GDM1 (cell line): ENCODE measurements at regions not wholly inside any gene's neighbourhood (a gene's known extent, or its start where the extent isn't known, plus 50 kb on each side); places are given as distances from the start of the nearest gene placed in this dataset.

Experiments
- DNase-seq: peaks from one replicate; lab custom pipeline; 2025; lab: John Stamatoyannopoulos, UW

DNA sequence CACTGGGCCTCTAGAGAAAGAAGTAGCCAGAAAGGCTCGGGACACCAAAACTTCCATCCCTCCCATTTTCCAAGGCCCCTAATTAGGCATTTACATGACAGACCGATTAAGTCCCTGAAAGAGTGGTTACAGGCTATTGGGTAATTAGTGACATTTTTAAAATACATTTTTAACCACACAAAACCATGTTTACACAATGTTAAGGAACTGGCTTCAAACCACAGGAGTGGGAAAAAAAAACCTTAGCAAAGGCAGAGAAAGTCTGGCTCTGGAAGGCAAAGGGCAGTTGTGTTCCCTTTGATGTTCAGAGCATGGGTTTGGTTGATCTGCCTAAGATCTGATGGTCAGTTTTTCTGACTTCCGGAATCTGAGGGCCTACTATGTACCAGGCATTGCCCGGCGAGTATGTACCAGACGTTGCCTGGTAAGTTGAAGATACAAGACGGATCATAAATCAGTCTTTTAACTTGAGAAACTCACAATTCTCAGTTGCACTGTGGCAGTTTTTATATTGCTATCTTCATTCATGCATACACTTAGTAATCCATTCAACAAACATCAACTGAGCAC lies 576.5 kb downstream of the MED13L start:
- no peak for DNase-seq

DNA sequence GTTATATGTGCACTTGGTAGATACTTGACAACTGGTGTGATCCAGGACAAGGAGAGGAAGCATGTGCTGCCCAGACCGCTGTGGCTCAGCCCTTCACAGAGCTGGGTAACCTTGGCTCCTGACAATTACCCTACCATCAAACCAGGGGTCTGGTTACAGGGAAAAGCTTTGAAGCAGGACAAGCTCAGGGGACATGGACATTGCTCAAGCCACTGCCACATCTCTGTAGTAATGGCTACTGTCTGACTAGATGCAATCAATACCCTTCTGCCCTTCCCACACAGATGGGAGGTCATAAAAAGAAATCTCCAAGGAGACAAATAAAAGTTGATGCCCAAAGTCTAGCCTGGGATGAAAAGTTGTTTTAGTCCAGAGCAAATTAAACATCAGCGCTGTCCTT lies 577.4 kb downstream of the MED13L start:
- no peak for DNase-seq

DNA sequence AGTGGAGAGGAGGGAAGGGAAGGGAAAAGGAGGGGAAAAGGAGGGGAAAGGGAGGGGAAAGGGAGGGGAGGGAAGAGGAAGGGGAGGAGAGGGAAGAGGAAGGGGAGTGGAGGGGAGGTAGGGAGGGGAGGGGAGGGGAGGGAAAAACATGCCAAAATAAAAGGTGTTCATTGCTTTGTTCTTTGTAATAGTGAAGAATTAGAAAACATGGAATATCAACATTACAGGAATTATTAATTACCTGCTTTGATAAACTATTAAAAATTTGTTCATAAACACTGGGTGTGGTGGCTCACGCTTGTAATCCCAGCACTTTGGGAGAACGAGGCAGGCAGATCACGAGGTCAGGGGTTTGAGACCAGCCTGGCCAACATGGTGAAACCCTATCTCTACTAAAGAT lies 579.2 kb downstream of the MED13L start:
- no peak for DNase-seq

DNA sequence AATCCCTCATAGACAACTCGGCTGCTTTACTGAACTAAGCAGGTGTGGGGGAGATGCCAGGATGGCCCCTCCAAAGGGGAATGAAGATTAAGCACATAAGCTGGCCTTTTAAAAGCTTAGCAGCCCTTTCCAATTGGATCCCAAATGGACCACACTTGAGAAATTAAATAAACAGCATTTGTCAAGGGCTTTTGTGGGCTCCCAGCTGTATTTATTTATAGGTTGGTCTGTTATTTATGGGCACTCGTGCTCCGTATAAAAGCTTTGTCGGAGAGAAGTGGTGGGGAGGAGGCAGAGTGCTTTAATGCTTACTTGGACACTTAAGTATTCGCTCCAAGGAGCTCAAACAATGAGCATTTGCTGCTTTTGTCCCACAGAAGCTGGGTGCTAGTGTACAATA lies 580.2 kb downstream of the MED13L start:
- DNase-seq, result no peak

DNA sequence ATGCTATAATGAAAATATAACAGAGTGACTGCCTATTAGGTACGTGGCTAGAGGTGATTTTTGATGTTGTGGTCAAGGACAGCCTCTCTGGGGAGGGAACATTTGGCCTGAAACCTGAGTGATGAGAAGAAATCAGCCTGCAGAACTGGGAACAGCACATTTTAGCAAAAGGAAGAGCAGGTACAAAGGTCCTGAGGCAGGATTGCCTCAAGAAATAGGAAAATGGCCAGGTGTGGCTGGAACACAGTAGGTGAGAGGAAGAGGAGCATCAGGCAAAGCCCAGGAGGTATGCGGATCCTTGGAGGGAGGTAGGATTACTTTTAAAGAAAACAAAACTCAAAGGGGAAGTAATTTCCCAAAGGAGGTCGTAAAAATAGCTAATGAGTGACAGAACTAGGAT lies 582.9 kb downstream of the MED13L start:
- no peak for DNase-seq

DNA sequence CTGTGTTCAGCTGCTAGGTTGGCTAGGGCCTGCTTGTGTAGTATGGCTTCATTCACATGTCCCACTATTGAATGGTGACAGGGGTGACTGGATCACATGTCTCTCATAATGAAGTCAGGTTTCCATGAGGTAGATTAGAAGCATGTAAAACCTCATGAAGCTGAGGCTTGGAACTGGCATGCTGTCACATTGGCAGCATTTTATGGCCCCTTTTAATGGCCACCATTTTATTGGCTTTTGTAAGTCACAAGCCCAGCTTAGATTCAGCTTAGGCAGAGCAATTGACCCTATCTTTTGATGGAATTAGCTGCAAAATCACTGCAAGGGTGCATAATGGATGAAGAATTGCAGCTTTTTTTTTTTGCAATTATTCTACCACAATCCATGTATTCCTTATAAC lies 583.5 kb downstream of the MED13L start:
- DNase-seq, result no peak

DNA sequence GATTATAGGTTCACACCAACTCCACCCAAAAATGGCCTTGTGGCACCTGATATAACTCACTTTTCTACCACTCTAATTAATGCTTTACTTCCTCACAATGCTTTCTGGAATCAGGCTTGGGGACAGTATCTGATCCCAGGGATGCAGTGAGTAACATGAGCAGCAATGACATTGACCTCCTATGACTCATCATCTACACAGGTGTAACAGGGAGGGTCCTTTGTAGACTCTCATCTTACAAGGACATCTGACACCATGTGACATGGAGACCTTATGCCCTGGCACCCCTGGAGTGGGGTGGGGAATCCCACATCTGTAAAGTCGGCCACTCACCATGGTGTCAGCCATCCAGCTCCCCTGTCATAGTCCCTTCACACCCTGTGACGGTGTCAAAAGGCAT lies 586.4 kb downstream of the MED13L start:
- DNase-seq, result no peak

DNA sequence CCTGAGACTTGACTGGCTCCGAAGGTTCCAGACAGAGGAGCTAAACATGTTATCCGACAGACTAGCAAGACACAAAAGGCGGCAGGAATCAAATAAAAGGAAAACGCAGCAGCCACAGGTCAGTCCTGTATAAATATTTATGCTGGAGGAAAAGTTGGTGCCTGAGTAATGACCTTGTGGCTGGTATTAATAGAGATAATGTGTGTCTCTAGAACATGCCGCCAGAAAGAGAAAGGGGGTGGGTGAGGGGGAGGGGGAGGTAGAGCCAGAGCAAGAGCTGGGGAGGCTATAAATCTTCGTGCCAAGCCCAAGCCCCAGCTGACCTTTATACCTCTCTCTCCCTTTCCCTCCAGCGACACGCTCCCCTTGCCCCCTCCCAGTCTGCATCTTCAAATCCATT lies 590.4 kb downstream of the MED13L start:
- DNase-seq, result no peak

DNA sequence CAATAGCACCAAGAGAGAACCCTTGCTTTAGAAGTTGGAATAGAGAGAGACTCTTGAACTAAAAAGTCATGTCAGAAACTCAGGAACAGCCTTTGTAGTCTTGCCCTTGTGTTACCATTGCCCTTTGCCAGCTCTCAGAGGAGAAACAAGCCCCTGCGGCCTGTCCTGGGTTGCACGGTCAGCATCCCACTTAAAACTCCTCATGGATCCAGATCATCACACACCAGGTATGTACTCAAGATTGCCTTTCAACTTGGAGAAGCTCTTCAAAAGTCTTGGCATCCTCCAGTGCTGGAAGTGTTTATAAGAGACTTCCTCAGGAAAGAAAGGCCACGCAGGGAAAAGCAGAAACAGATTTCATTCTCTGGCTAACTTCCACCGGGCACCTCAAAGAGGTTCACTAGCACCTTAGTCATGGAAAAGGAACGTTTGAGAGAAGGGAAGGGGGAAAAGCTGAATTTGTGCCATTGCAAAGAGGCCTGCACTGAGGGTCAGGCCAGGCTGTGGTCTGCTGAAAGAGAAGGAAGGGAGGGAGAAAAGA lies 594.2 kb downstream of the MED13L start:
- no peak for DNase-seq

DNA sequence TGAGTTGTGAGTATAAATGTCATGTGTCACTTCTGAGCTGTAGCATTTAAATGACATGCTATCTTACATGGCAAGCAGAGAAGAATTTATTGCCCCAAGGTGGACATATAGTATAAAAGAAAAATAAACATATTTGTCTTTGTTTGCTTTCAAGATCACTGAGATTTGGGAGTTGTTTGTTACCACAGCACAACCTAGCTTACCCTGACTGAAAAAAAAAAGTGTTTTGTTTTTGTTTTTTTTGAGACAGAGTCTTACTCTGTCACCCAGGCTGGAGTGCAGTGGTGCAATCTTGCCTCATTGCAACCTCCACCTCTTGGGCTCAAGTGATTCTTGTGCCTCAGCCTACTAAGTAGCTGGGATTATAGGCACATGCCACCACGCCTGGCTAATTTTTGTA lies 596.5 kb downstream of the MED13L start:
- DNase-seq, result no peak

DNA sequence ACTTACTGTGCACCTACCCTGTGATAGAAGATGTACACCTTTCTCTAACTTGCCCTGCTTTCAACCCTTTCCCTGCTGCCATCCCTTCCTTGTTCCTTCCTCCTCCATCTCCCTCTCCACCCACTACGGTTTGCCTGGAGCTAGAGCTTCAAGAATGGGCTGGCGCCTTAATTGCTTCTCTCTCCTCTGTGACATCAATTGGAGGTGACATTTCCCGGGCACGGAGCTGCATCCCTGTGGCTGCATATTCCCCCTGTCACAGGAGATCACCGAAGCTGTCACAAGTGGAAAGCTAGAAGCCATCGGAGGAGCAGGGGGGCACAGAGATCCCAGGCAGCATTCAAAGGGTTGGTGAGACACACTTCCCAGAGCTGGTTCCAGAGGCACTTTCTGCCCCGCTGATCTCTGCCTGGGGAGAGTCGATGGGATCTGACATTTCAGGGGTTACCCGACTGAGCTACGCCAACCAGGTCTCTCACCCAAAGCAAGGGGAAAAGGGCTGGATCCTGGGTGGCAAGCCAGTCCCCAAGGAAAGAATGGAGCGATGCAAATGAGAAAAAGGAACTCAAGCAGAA lies 604.9 kb downstream of the MED13L start:
- no peak for DNase-seq

DNA sequence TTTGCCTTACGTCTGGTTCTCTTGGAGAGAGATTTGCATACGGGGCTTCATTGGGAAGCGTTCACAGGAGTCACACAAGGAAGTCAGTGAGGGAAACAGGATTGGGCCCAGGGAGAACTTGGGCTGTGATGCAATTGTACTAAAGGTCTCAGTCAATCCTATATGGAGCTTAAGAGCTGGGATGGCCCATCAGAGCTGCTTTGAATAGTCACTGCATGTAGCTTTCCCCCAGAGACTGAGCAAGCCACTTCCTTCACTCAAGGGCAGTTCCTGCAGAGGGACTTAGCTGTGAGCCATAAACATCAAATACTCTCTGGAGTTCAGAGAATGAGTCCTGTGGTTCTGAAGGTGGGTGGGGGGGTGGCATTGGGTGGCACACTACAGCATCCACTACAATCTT lies 605.4 kb downstream of the MED13L start:
- DNase-seq, result no peak

DNA sequence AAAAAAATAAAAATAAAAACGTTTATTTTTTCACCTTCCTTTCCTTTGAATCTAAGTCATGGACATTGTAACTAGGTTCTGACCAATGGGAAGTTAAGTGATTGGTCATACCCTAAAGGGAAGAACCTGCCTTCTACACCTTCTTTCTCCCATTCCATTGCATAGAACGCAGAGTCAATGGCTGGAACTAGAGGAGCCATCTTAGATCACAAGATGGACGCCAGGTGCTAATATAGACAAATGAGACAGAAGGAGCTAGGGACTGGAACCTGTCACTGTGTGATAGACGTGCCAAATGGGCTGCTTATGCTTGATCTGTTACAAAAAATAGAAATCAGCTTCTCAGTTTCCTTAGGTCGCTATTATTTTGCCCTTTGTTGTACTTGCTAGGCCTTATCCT lies 606.6 kb downstream of the MED13L start:
- DNase-seq, result no peak

DNA sequence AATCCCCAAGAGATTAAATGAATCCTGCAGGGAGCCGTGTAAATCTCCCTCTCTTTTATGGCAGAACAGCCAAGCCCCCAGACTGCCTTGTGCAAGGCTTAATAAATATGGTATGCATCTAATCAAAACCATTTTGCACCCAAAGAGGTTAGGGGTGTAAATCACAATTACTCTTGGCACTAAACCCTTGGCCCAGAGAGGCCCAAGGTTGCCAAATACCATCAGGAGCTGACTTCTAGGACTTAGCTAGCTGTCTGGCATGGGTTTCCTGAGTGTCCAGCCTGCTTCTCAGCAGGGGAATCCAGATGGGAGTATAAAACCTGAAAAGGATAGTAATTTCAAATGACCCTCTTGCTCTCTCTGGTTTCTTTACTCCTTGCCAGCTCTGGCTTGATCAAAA lies 610.4 kb downstream of the MED13L start:
- DNase-seq, result no peak

DNA sequence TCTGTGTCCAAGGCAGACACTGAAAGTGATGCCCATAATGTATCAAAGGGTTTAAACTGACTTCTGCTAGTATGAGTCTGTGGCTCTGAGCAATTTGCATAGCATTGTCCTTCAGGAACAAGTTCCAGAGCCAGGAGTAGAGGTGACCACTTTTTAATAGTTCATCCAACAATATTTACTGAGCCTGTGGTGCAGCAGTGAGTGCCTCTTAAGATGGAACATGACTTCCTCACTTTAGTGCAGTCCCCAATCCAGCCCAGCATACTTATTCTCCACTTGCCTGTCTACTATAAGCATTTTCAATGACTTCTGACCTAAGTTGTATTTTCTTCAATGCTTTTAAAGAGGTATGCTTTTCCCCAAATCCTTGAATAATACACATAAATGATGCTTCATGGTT lies 611.3 kb downstream of the MED13L start:
- no peak for DNase-seq

DNA sequence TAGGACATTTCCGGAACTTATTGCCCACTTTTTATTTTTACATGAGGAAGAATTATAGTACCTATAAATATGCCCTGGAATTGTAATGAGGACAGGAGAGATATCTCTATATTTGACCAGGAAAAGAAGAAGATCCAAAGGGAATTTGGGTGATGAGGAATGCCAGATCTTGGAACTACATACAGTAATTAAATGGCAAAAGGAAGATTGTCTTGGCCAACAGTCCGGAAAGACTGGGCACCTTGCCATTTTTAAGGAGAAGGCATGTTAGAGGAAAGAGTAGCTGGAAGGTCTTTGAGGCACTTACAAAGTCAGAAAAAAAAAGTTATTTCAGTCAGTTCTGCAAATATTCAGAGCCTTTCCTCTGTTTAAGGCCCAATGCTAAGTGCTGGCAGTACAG lies 616.4 kb downstream of the MED13L start:
- no peak for DNase-seq

DNA sequence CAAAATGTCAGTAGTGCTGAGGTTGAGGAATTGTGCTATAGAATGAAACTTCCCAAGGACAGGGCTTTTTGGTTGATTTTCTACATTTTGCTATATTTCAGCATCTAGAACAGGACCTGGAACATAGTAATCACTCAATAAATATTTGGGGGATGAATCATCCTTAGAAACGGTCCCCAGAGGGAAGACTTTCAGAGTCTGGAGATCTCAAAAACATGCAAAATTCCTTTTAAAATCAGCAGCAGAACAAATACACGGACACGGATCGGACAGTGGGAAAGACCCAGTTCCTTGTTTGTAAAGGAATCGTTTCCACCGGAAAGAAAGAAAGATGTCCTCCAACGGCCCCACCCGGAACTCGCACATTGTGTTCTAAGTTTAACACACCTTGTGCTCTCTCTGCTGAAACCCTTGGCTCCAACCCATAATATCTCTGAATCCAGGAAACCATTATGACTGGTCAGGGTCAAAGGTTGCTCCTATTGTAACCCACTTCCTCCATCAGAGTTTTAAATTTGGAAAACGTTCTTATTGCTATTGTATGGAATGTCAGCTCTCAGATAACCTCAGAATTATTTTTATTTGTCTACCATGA lies 617.2 kb downstream of the MED13L start:
- no peak for DNase-seq

DNA sequence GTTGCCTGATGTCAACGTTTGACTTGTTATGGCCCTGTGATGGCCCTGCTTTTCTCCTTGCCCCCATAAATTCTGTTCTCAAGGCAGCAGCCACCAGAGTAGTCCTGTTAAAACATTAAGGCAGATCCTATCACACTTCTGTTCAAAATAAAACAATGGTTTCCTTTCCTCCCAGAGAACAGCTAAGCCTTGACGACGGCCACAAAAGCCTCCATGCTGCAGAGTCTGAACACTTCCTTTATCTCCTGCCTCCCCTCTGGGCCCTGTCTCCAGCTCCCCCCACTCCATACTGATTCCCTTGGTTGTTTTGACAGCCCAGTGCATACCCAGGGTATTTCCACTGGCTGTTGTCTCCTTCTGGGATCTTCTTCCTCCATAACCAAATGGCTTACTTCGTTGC lies 618.1 kb downstream of the MED13L start:
- DNase-seq, result no peak

DNA sequence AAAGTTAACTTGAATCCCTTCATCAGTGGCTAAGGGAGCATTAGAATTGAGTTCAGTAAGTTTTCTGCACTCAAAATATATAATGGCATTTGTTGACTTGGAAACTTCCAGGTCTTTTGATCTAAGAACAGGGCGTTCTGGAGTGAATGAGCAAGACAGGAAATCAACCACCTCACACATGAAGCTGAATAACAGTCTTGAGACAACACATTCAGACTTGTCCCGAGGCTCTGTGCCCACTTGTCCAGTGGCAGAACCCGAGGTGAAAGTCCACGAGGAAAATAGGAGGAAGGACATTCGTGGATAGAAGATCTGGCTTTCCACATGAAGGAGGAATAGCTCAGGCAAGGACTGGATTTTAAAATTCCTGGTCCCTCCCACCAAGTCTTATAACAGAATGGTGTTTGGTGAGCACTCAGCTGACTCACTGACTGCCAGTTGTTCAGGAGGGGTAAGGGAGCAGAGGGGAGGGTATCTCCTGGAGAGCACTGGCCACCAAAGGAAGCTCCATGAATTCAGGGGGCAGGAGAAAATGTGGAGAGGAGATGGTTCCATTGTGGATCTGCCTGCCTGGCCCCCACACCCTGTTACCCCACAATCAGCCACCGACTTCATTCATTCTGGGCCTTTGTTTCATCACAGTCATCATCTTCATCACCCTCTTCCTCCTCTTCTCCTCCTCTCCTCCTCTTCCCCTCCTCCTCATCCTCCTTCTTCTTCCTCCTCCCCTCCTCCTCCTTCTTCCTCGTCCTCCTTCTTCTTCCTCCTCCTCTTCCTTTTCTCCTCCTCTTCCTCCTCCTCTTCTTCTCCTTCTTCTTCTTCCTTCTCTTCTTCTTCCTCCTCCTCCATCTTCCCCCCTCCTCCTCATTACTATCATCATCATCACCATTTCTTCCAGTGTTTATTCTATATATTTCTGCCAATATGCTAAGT lies 620.1 kb downstream of the MED13L start:
- DNase-seq, result no peak

DNA sequence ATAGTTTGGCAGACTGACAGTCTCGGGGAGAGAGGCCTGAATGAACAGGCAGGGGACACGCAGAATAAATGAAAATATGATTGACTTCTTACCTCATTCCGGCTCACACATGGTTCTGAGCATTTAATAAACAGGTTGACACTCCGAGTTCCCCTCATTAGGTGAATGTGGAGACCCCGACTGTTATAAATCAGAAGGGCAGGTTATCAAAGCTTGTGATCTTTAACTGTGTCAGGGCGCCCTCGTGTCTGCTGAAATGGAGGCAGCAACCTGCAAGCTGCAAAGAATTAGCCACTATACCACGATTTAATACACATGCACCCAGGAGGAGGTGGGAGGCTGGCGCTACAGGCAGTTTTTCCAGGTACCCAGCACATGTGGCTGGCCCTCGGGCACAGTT lies 627.5 kb downstream of the MED13L start:
- no peak for DNase-seq

DNA sequence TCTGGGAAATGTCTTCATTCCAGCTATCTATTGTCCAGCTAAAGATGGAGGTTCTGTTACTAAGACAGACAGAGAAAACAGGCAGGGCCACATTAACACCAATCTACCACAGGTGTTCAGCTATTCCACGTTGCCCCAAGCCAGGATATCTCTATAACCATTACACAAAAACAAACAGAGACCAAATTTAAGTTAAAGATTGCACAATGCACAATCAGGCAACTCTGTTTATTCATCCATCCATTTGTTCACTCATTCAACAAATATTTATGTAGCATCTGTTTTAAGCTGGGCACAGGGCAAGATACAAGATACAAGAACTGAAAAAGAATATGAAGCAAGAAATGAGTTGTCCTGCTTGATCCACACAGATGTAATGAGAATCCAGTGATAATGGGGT lies 629.0 kb downstream of the MED13L start:
- DNase-seq, result no peak

DNA sequence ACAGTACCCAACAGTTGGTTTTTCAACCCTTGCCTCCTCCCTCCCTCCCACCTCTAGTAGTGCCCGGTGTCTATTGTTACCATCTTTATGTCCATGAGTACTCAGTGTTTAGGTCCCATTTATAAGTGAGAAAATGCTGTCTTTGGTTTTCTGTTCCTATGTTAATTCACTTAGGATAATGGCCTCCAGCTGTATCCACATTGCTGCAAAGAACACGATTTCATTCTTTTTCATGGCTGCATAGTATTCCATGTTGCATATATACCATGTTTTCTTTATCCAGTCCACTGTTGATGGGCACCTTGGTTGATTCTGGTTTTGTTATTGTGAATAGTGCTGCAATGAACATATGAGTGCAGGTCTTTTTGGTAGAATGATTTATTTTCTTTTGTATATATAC lies 631.3 kb downstream of the MED13L start:
- DNase-seq, result no peak

DNA sequence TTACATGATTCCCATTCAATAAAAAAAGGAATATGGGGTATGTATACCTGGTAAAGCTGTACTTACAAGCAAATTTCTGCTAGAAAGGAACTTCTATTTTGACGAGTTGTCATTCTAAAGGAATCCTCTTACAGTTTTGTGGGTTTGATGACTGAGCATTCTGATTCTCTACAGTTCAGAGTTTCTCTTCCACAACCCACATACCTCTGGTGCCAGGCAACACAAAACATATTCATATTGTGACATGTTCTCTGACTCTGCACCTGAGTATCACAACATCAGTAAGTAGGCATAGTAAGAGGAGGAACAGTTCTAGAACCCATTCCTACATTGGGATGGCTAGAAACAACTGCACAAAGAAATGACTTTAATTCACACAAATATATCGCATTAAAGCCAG lies 636.6 kb downstream of the MED13L start:
- DNase-seq, result no peak
